HCT116 (cell line): ENCODE measurements at regions not wholly inside any gene's neighbourhood (a gene's known extent, or its start where the extent isn't known, plus 50 kb on each side); places are given as distances from the start of the nearest gene placed in this dataset.
"Not testable (repeated sequence)": the region's sequence is repeated elsewhere in the genome, so short reads cannot be mapped to it uniquely, and the experiment has no call there.

Experiments used
- ATAC-seq: fragments of 200-7000 bp; cut with Tn5 transposase; 2 replicates; pipeline ENCODE4 v1.9.1; 2020; ENCODE audit warnings: mild to moderate bottlenecking, moderate library complexity
- BruUV-seq: library from RNA; stranded (reverse); fragments of 400-500 nt; replicated peaks from 2 replicates; lab custom pipeline; 2021; lab: Mats Ljungman, UMichigan
- CTCF ChIA-PET: fragments of 300-600 bp; sonication (Branson Sonifier 250); formaldehyde crosslinking; loops from one replicate; lab custom pipeline; 2021; ENCODE audit warnings: antibody characterized with exemption; lab: Charles Lee
- POLR2A ChIA-PET: fragments of 300-600, 350-600 bp; sonication (Branson Sonifier 250); formaldehyde crosslinking; loops from one replicate; lab custom pipeline; 2021; ENCODE audit warnings: antibody characterized with exemption; lab: Charles Lee
- RAD21 ChIA-PET, 2 experiments: fragments of 300-600 bp; sonication (Branson Sonifier 250); formaldehyde crosslinking; loops; one replicate each; lab custom pipeline; 2023; ENCODE audit warnings: low total read pairs in 2 of 2; ENCODE audit not compliant: uncharacterized antibody in 2 of 2, unreplicated experiment in 2 of 2, low non-redundant PET in 1 of 2; lab: Charles Lee
- DNase-seq: peaks from one replicate; pipeline ENCODE4 v3.0.0-alpha.2; 2010; ENCODE audit warnings: low read depth, low spot score
- H2AFZ ChIP-seq: fragments of 200-600 bp; shearing (Covaris generic), sonication (generic); 2 replicates; pipeline ENCODE4 v1.6.1; 2017; ENCODE audit warnings: low read depth, mixed run types, mixed read lengths, antibody characterized with exemption, low read length; ENCODE audit not compliant: poor library complexity, severe bottlenecking
- H3K27ac ChIP-seq: 2 replicates; pipeline ENCODE4 v1.5.1; 2012; ENCODE audit warnings: low read depth, low read length
- H3K27me3 ChIP-seq: fragments of 200-600 bp; sonication (generic); 2 replicates; pipeline ENCODE4 v1.6.1; 2016; ENCODE audit warnings: mixed run types, low read length, mixed read lengths; ENCODE audit not compliant: insufficient read depth
- H3K36me3 ChIP-seq, 2 experiments: fragments of 200-500 bp in 1 of 2; fragments of 200-600 bp in 1 of 2; sonication (Bioruptor generic) in 1 of 2; sonication (generic) in 1 of 2; 2 replicates each; pipeline versions ENCODE4 v1.5.1 to v1.6.1; 2014 to 2016; ENCODE audit warnings: low read length in 2 of 2, inconsistent platforms in 1 of 2, mixed read lengths in 1 of 2, mixed run types in 1 of 2; ENCODE audit not compliant: insufficient read depth in 2 of 2, control insufficient read depth in 1 of 2
- H3K4me1 ChIP-seq, 2 experiments: fragments of 200-600 bp in 1 of 2; sonication (generic) in 1 of 2; 2 replicates each; pipeline versions ENCODE4 v1.5.1 to v1.6.1; 2012 to 2017; ENCODE audit warnings: low read length in 2 of 2, inconsistent platforms in 1 of 2, mild to moderate bottlenecking in 1 of 2, mixed read lengths in 1 of 2, mixed run types in 1 of 2, moderate library complexity in 1 of 2; ENCODE audit not compliant: insufficient read depth in 2 of 2, control insufficient read depth in 1 of 2
- H3K4me2 ChIP-seq: fragments of 200-600 bp; sonication (generic); 2 replicates; pipeline ENCODE4 v1.6.1; 2017; ENCODE audit warnings: mixed run types, low read length, mixed read lengths
- H3K4me3 ChIP-seq, 2 experiments: fragments of 200-600 bp in 1 of 2; sonication (generic) in 1 of 2; replicated peaks in 1 of 2; 2 replicates each; pipeline ENCODE4 v1.5.1; 2011 to 2016; ENCODE audit warnings: low read length in 2 of 2, control low read depth in 1 of 2, low read depth in 1 of 2, mild to moderate bottlenecking in 1 of 2, mixed read lengths in 1 of 2, mixed run types in 1 of 2
- H3K79me2 ChIP-seq: fragments of 200-600 bp; sonication (generic); 2 replicates; pipeline ENCODE4 v1.6.1; 2017; ENCODE audit warnings: mild to moderate bottlenecking, mixed run types, low read length, moderate library complexity, mixed read lengths; ENCODE audit not compliant: insufficient read depth
- H3K9ac ChIP-seq: fragments of 200-600 bp; sonication (generic); 2 replicates; pipeline ENCODE4 v1.6.1; 2016; ENCODE audit warnings: low read length, mixed read lengths
- H3K9me2 ChIP-seq: fragments of 200-600 bp; sonication (generic), shearing (Covaris generic); 2 replicates; pipeline ENCODE4 v1.6.1; 2017; ENCODE audit warnings: mixed run types, mild to moderate bottlenecking, moderate library complexity; ENCODE audit not compliant: insufficient read depth
- H3K9me3 ChIP-seq, 2 experiments: fragments of 200-500 bp in 1 of 2; fragments of 200-600 bp in 1 of 2; sonication (Bioruptor generic) in 1 of 2; sonication (generic) in 1 of 2; 2 replicates each; pipeline ENCODE4 v1.6.1; 2014 to 2017; ENCODE audit warnings: low read length in 2 of 2, mixed read lengths in 2 of 2, inconsistent platforms in 1 of 2, low read depth in 1 of 2, mild to moderate bottlenecking in 1 of 2, mixed run types in 1 of 2, moderate library complexity in 1 of 2; ENCODE audit not compliant: control insufficient read depth in 1 of 2, insufficient read depth in 1 of 2
- H4K20me1 ChIP-seq: fragments of 200-600 bp; sonication (generic), shearing (Covaris generic); 2 replicates; pipeline ENCODE4 v1.6.1; 2017; ENCODE audit warnings: mixed run types, mild to moderate bottlenecking, moderate library complexity; ENCODE audit not compliant: insufficient read depth
- CBX3 ChIP-seq: IDR thresholded peaks from 2 replicates; pipeline ENCODE4 v1.6.1; 2012; ENCODE audit warnings: low read depth
- REST ChIP-seq: IDR thresholded peaks from 2 replicates; pipeline ENCODE4 v1.6.1; 2012; ENCODE audit warnings: low read depth
- SRF ChIP-seq: IDR thresholded peaks from 2 replicates; pipeline ENCODE4 v1.6.1; 2012; ENCODE audit warnings: low read depth
- TCF7L2 ChIP-seq: IDR thresholded peaks from 2 replicates; pipeline ENCODE4 v1.7.0; 2011; ENCODE audit warnings: borderline replicate concordance, inconsistent platforms; ENCODE audit not compliant: insufficient read depth, insufficient read length; ENCODE audit errors: extremely low read depth
- ZBTB33 ChIP-seq: IDR thresholded peaks from 2 replicates; pipeline ENCODE4 v1.6.1; 2011; ENCODE audit warnings: mild to moderate bottlenecking, low read length, moderate library complexity; ENCODE audit not compliant: insufficient replicate concordance; ENCODE audit errors: extremely low read depth
- ZNF274 ChIP-seq: fragments of 200-500 bp; sonication (Bioruptor generic); IDR thresholded peaks from 2 replicates; pipeline ENCODE4 v1.6.1; 2014; ENCODE audit warnings: mild to moderate bottlenecking, low read depth, low read length, inconsistent platforms
- intact Hi-C: fragments of 100-400 bp; cut with micrococcal nuclease; formaldehyde crosslinking; loops from 2 replicates; pipeline ENCODE4 v1.10.0; 2022

DNA sequence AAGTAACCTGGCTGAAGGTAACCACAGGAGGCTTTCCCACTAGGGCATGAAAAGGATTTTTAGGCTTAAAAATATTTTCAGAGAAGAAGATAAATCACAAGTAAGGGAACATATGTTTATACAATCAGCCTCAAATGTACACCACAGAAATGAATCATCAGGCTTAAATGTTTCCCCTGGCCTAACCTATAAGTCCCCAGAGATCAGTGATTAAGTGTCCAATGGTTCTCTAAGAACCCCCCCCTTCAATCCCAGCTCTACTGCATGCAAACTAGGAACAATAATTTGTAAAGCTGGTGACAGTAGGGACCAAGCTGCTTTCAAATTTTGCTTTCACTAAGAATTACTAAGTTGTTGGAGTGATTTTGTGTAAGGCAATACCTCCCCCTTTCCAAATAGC lies 431.6 kb upstream of the LMCD1 start (continued):
- TF ChIP-seq ZNF274 (no peak), CBX3 (no peak), ZBTB33 (no peak), REST (no peak), TCF7L2 (no peak), SRF (no peak)

DNA sequence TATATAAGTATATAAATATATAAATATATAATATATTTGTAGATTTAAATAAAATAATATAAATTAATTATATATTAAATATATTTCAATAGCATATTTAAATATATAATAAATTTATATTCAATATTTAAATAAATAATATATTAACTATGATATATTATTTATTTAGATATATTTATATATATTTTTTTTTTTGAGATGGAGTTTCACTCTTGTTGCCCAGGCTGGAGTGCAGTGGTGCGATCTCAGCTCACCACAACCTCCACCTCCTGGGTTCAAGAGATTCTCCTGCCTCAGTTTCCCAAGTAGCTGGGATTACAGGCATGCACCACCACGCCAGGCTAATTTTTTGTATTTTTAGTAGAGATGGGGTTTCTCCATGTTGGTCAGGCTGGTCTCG lies 426.9 kb upstream of the LMCD1 start:
- H2AFZ ChIP-seq, H3K79me2 ChIP-seq, DNase-seq, CTCF ChIA-PET, H4K20me1 ChIP-seq, POLR2A ChIA-PET, BruUV-seq, H3K9ac ChIP-seq, H3K27ac ChIP-seq, H3K4me2 ChIP-seq, H3K27me3 ChIP-seq, H3K9me3 ChIP-seq, H3K4me1 ChIP-seq, intact Hi-C loops, RAD21 ChIA-PET, H3K36me3 ChIP-seq, H3K4me3 ChIP-seq, ATAC-seq, H3K9me2 ChIP-seq: not testable (repeated sequence)
